ENCODE measurements at regions not wholly inside any gene's neighbourhood (a gene's known extent, or its start where the extent isn't known, plus 50 kb on each side); places are given as distances from the start of the nearest gene placed in this dataset.

DNA sequence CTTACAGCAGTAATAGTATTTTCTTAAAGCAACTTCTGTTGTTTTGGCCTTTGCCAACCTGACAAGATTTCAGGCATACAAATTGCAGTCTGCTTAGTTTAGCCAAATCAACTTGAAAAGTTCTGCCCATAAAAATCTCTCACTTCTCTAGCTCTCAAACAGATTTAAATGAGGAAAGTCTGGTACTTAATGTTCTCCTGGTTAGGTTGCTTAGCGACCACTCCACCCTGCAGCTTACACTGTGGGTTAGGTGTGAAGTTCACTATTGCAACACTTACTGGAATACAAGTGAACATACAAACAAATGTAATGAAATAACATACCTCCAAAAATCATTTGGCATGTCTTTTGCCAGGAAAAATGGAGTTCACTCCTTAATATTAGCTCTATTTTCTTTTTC lies 178.7 kb upstream of the PCDH9 start:
- Histone ChIP-seq H3K9me3 (no peaks in the 10 kb centered on the region), H3K36me3 (no peaks in the 10 kb centered on the region), H3K27ac (no peak overlapping the region), H3K27me3 (no peaks in the 10 kb centered on the region), H3K4me1 (peaks cover 0 to 4% (median 1%) of the 10 kb centered on the region in 4 donors), H3K4me3 (no peak overlapping the region)
- peak in 1 of 2 donors; percentile 77 for DNase-seq
- 55 to 76% methylated on average over 1 of the region's 1 CpG for WGBS, 2 donors
- peak; percentile 42 to 82 for ATAC-seq (ENCODE audit: low FRiP score in 2 of 2)
- no peak for TF ChIP-seq POLR2A (IDR thresholded peaks at IDR 0.05)
- peak in 1 of 4 donors; percentile 37 for TF ChIP-seq EP300 (IDR thresholded peaks at IDR 0.05)

DNA sequence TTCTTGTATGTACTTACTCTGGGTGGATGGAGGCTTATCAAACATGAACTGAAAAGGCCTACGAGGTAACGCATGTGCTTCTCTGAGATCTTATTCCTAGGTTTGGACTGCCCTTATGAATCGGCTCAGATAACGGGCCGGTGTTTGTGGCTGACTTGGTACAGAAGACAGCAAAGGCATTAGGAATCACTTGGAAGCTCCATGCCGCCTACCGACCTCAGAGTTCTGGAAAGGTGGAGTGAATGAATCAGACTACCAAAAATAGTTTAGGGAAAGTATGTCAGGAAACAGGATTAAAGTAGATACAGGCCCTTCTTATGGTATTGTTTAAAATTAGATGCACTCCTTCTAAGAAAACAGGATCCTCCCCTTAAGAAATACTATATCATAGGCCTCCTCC lies 172.4 kb upstream of the PCDH9 start:
- H3K27me3 ChIP-seq = no peaks in the 10 kb centered on the region
- 93 to 96% methylated on average over 7 of the region's 7 CpGs for WGBS, 2 donors

DNA sequence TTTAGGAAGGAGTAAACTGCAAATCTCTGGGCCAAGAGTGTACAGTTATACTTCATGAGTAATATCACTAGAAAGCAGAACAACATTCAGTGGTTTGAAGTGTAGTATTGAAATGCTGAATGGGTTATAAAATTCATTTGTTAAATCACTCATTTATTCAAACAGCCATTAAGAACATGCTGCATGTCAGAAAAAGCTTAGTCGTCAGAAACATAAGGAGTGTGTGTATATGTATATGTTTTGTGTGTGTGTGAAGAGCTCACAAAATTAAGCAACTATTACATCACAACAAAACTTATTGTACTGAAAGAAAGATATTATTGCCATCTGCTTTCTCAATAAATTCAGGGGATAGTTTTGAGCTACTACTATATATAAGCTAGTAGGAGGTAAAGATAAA lies 165.4 kb upstream of the PCDH9 start:
- ATAC-seq (ENCODE audit: low FRiP score in 2 of 2) (no peak), DNase-seq (no peak)
- Histone ChIP-seq H3K27me3 (no peaks in the 10 kb centered on the region), H3K27ac (no peak overlapping the region), H3K36me3 (no peaks in the 10 kb centered on the region), H3K9me3 (no peaks in the 10 kb centered on the region), H3K4me3 (no peak overlapping the region), H3K4me1 (no peaks in the 10 kb centered on the region)
- WGBS, 2 donors = 62 to 81% methylated on average over 1 of the region's 1 CpG
- TF ChIP-seq EP300 (IDR thresholded peaks at IDR 0.05) = no peak
- no peak for TF ChIP-seq POLR2AphosphoS5 (IDR thresholded peaks at IDR 0.05)
- TF ChIP-seq, protein P1, sequence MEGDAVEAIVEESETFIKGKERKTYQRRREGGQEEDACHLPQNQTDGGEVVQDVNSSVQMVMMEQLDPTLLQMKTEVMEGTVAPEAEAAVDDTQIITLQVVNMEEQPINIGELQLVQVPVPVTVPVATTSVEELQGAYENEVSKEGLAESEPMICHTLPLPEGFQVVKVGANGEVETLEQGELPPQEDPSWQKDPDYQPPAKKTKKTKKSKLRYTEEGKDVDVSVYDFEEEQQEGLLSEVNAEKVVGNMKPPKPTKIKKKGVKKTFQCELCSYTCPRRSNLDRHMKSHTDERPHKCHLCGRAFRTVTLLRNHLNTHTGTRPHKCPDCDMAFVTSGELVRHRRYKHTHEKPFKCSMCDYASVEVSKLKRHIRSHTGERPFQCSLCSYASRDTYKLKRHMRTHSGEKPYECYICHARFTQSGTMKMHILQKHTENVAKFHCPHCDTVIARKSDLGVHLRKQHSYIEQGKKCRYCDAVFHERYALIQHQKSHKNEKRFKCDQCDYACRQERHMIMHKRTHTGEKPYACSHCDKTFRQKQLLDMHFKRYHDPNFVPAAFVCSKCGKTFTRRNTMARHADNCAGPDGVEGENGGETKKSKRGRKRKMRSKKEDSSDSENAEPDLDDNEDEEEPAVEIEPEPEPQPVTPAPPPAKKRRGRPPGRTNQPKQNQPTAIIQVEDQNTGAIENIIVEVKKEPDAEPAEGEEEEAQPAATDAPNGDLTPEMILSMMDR (IDR thresholded peaks at IDR 0.05) = no peak
- TF ChIP-seq POLR2A (IDR thresholded peaks at IDR 0.05) = no peak

More for the DNA sequence above, 172.4 kb upstream of the PCDH9 start:
- Histone ChIP-seq H3K4me3 (no peak overlapping the region), H3K36me3 (no peaks in the 10 kb centered on the region), H3K27ac (no peak overlapping the region), H3K4me1 (peaks cover 0 to 4% (median 0%) of the 10 kb centered on the region in 4 donors), H3K9me3 (no peaks in the 10 kb centered on the region)
- DNase-seq (no peak), ATAC-seq (ENCODE audit: low FRiP score in 2 of 2) (no peak)
- TF ChIP-seq POLR2AphosphoS5 (IDR thresholded peaks at IDR 0.05) = no peak
- TF ChIP-seq, protein P1 (IDR thresholded peaks at IDR 0.05) = no peak
- TF ChIP-seq EP300 (IDR thresholded peaks at IDR 0.05) = no peak
- no peak for TF ChIP-seq POLR2A (IDR thresholded peaks at IDR 0.05)

DNA sequence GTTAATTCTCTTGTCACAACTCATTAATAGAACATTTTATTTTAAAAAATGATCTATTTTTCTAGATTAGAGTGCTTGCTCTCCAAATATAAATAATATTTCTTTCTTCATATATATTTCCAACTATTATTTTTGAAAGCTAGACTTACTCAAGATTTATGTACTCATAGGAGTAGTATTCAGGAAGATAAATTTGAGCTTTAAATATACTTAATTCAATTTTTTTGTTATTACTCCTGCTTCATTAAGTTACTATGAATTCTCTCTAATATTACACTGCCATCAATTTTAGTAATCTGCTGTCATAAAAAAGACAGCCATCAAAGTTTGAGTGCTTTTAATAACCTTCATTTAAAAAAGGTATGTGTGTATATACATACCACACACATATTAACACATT lies 161.9 kb upstream of the PCDH9 start:
- Histone ChIP-seq H3K4me3 (no peak overlapping the region), H3K4me1 (no peaks in the 10 kb centered on the region), H3K9me3 (no peaks in the 10 kb centered on the region), H3K27ac (no peak overlapping the region), H3K27me3 (no peaks in the 10 kb centered on the region), H3K36me3 (no peaks in the 10 kb centered on the region)
- no peak for DNase-seq
- no peak for TF ChIP-seq POLR2A (IDR thresholded peaks at IDR 0.05)
- TF ChIP-seq, protein P1 (IDR thresholded peaks at IDR 0.05) = no peak
- TF ChIP-seq POLR2AphosphoS5 (IDR thresholded peaks at IDR 0.05) = no peak
- TF ChIP-seq EP300 (IDR thresholded peaks at IDR 0.05) = no peak
- no peak for ATAC-seq (ENCODE audit: low FRiP score in 2 of 2)

DNA sequence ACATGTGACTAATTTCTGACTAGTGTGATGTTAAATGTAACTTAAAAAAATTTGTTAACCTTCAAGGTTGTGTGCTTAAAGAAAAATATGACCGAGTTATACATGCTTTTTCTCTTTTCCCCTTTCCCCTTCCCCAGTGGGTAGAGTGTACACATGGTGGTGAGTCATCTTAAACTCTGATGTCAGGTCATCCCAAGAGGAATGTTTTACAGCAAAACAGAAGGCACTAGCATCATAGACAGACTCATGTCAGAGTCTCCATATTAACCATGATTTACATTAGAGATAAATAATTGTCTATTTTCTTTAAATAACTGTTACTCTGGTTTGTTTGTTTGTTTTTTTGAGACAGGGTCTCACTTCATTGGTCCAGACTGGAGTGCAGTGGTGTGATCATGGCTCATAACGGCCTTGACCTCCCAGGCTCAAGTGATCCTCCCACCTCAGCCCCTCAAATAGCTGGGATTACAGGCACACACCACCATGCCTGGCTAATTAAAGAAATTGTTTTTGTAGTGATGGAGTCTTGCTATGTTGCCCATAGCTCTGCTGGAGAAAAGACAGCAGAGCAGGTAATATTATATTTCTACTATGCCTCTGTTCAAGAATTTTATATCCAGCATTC lies 160.4 kb upstream of the PCDH9 start:
- Histone ChIP-seq H3K27me3 (no peaks in the 10 kb centered on the region), H3K36me3 (no peaks in the 10 kb centered on the region), H3K4me3 (no peak overlapping the region), H3K4me1 (no peaks in the 10 kb centered on the region), H3K27ac (no peak overlapping the region), H3K9me3 (no peaks in the 10 kb centered on the region)
- no peak for ATAC-seq (ENCODE audit: low FRiP score in 2 of 2)
- no peak for DNase-seq
- TF ChIP-seq EP300 (IDR thresholded peaks at IDR 0.05) = no peak
- TF ChIP-seq, protein P1 (IDR thresholded peaks at IDR 0.05) = no peak
- no peak for TF ChIP-seq POLR2A (IDR thresholded peaks at IDR 0.05)
- no peak for TF ChIP-seq POLR2AphosphoS5 (IDR thresholded peaks at IDR 0.05)
- WGBS, 2 donors = 71 to 79% methylated on average over 2 of the region's 2 CpGs

Measured in upper lobe of left lung (tissue), 6 donors.